ENCODE measurements at regions not wholly inside any gene's neighbourhood (a gene's known extent, or its start where the extent isn't known, plus 50 kb on each side); places are given as distances from the start of the nearest gene placed in this dataset.
A peak's percentile ranks its signal among the peaks of the same experiment; 100 is the strongest.

GRCh38 chr2:180662521-180662920 lies 317.9 kb upstream of the UBE2E3 start:
- DNase-seq: no peak

DNA sequence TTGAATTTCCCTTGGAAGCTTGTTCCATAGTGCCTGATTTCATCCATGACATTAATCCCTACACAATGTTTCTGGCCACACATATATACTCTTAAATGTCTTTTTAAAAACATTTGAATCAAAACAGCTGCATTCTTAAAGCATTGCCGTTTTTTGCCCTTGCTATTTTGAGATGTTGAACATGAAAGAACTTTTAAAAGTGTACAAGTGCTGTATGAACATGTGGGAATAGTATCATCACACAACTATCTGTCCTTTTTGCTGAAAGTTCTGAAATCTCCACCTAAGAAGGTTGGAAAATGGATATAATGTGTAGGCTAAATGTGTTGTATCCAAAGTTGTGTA lies 318.7 kb upstream of the UBE2E3 start:
- no peak for DNase-seq

DNA sequence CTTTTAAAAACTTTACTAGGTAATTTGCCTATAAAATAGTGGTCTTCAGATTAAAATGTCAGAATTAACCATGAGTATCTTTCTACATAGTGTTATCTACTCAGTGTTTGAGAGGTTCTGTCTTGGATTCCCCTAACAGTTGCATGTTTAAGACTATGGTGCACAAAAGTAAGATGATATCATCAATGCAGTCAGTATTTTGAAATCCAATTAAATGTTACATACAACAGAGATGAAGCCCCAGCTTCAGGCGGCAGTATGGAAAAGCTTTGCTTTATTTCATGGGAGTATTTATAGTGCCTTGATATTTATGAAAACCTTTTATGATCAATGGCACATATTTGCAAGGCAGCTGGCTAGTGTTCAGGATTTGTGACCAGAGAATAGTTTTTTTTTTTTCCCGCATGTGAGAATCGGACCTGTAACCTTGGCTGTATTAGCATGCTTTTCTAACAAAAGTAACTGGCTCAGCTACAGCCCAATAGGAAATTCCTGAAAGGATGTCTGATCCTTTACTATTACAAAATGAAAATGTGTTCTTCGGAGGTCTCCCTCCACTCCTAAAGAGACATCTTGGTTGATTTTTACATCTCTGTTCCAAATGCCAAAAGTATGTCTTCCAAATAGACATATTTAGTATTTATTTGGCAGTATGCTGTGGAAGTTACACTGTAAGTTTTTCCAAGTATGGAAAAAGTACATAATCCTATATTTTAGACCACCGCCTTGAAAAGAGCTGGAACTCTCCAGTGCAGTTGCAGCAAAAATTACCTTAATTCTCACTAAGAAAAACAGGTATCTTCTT lies 319.3 kb upstream of the UBE2E3 start:
- DNase-seq: no peak

- no peak for DNase-seq
Measured at GRCh38 chr2:180660207-180660606, 320.2 kb upstream of the UBE2E3 start.

- DNase-seq: no peak
Measured at GRCh38 chr2:180657054-180657453, 323.4 kb upstream of the UBE2E3 start.

- DNase-seq: no peak
Measured at GRCh38 chr2:180656455-180656847, 324.0 kb upstream of the UBE2E3 start.

DNA sequence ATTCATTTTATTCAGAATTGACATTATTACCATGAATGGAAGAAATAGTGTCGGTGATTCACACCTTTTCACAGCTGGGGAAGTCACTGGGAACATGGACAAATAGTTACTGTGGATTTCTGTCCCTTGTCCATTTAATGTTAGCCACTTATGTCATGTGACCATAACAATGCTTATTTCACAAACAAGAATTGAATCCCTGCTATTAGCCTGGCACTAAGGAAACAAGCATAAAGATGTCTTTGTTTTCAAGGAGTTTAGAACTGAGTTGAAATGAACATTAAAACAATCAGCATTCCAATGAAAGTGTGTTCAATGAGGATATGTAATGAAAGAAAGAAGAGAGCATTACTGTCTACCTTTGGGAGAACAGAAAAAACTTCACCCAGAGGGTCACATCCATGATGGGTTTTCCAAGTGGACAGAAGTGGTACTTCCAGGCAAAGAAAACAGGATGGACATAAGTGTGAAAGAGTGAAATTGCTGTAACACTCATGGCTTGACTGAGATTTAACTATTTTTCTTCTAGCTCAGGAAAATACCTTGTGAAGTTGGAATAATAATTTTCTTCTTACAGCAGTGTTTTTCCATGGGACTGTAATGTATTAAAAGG lies 324.5 kb upstream of the UBE2E3 start:
- peak in 1 of 58 donors; percentile 48 for DNase-seq

- DNase-seq: no peak
Measured at GRCh38 chr2:180655393-180655792, 325.0 kb upstream of the UBE2E3 start.

GRCh38 chr2:180653481-180653880 lies 326.9 kb upstream of the UBE2E3 start:
- DNase-seq: no peak

GRCh38 chr2:180652794-180653193 lies 327.6 kb upstream of the UBE2E3 start:
- no peak for DNase-seq

DNA sequence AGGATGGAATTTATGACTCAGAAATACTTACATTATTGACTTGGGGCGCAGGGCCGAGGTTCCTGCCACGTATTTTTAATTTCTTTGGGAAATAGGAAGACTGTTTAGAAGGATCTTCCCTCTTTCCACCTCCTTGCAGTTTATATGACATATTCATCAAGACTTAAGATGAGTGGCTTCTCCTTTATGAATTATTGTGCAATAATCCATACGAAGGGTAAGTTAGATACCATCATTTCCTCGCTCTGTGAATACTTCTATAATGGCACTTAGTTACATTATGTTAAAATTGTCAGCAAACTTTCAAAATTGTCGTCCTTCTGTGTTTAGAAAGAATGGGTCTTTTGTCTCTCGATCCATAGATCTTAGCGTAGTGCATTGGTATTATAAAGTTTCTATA lies 328.8 kb upstream of the UBE2E3 start:
- no peak for DNase-seq

DNA sequence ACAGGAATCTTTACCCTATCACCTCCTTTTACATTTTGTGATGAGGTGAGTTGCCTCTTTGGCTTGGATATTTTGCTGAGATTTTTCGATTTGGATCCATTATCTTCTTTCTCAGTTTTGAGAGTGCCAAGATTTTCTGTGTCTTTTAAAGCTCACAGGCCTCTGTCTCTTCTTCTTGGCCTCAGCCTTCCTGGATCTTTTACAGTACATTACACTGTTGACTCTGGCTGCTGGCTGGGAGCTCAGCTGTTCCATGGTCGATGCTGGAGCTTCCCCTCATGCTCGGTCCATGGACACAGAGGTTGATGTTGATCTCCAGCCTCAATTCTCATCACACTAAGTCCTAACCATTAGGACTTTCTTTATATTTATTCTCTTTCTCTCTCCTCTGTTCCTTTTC lies 332.8 kb upstream of the UBE2E3 start:
- DNase-seq: peak in 1 of 58 donors; percentile 2

GRCh38 chr2:180647221-180647620 lies 333.2 kb upstream of the UBE2E3 start:
- DNase-seq: no peak

GRCh38 chr2:180646756-180647155 lies 333.6 kb upstream of the UBE2E3 start:
- DNase-seq: no peak

DNA sequence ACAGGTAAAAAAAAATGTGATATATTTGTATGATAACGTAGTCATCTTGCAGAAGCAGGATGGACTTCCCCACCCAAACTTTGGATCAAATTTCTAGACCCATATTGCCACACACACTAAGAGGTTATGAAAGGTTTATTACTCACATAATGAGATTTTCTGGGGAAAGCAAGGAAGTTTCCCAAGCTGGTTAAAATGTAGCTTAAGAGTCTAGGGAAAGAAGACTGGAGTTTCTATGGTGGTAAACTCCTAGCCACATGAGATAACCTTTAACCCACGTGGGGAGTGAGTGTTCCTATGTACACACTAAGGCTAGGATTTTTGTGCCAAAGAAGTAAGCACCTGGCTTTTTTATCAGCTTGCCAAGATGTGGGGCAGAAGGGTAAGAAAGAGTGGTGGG lies 335.7 kb upstream of the UBE2E3 start:
- DNase-seq: no peak

DNA sequence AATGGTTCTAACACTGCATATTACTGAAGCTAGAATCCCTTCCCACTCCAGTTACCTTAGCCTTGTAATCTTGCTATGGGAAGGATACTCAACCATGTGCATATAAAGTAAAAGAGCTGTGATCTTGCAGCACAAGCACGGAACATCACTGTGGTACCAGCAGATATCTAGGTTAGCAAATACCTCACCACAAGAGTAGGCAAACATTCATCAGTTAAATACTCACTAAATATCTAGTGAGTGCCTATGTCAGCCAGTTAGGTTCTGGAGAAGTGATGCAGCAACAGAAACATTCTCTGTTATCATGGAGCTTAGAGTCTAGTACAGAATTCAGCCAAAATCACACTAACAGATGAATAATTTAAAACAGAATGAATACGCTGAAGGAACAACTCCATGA lies 349.6 kb upstream of the UBE2E3 start:
- no peak for DNase-seq

- DNase-seq: no peak
Measured at GRCh38 chr2:180625006-180625844, 355.2 kb upstream of the UBE2E3 start.

DNA sequence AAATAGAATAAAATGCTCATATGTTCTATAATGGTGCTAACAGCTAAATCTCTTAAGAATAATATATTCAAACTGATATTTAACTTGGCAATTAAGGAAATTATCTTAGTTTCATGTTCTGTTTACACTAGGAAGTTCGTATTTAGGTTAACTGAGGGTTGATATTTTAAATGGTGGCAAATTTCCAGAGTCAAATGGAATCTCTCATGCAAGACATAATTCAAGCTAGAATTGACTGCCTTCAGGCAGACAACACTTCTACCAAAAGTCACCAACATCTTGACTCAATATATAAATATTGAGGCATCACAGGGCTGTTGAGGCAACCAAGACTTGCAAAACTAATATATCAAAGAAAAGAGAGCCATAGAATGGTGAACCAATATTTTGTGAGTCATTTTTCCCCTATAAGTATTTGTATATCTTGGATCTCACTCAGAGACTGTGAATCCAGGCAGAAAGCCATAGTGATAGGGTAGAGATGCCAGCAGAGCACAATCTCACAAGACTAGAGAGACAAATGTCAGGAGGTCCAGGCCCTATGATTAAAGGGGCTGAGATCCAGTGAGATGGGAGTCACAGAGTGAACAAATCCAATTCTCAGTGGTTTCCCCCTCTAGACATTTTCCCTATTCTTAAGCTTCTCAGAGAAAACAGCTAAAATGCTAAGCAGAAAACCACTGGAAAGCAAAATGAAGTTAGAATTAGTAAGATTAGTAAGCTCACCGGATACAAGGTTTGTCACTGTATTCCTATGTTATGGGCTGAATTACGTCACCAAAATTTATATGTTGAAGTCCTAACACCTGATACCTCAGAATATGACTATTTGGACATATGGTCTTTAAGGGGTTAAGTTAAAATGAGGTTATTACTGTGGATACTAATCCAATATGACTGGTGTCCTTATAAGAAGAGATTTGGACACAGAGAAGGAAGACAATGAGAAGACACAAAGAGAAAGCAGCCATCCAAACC lies 358.2 kb upstream of the UBE2E3 start:
- no peak for DNase-seq

DNA sequence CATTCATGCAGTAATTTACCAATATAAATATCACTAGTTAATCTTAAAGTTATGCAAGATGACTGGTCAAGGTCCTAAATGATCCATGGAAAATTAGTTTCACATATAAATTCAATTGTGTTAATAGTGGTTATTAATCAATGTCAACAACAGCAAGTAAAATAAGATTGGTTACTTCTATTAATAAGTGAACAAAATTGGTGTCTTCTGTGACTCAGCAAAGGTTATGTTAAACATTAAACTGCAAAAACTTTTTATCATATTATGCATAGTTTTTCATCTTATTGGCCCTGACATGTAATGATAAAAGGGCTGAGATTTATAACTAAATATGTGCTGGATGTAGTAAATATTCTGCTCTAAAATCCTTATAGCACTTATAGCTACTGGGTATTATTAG lies 359.0 kb upstream of the UBE2E3 start:
- DNase-seq: no peak

DNA sequence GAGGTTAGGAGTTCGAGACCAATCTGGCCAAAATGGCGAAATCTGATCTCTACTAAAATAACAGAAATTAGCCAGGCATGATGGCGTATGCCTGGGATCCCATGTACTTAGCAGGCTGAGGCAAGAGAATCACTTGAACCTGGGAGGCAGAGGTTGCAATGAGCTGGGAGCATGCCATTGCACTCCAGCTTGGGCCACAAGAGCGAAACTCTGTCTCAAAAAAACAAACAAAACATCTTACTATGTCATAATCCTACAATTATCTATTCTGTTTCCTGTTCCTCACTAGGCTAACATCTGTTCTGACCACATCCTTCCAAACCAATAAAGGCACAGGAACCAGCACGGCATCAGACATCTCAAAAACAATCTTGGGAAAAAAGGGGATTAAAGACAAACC lies 361.8 kb upstream of the UBE2E3 start:
- DNase-seq: no peak

DNA sequence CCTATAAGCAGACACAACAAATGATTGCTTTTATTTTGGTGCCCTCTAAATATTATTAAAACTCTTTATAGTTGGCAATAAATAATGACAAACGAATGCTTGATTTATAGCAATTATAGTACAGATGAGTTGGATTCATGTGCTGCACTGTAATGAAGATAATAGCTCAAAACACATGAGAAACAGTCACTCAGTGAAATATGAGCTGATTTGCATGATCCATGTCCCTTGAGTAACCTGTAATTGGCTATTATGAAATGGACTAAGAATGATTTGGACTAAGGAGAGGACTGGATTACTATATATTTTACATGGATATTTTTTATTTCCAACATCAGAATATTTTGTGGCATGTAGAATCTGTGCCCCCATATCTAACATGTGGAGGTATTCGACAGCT lies 365.6 kb upstream of the UBE2E3 start:
- no peak for DNase-seq

Data from anterior cingulate cortex (tissue), 58 donors.